HepG2 (cell line): ENCODE measurements at regions not wholly inside any gene's neighbourhood (a gene's known extent, or its start where the extent isn't known, plus 50 kb on each side); places are given as distances from the start of the nearest gene placed in this dataset.

ENCODE experiments used
- ATAC-seq: fragments of 200-7000 bp; cut with Tn5 transposase; 3 replicates; pipeline ENCODE4 v1.9.1; 2020; ENCODE audit warnings: mild to moderate bottlenecking, moderate library complexity
- BruUV-seq: library from RNA; stranded (reverse); fragments of 400-500 nt; replicated peaks from 2 replicates; lab custom pipeline; 2021; lab: Mats Ljungman, UMichigan
- CTCF ChIA-PET: fragments of 300-600 bp; formaldehyde crosslinking; extraction: SDS; loops from one replicate; lab custom pipeline; 2021; ENCODE audit warnings: low total read pairs, inconsistent platforms, low intra/inter-chr PET ratio; lab: Yijun Ruan, JAX
- POLR2A ChIA-PET: fragments of 350-600 bp; sonication (Branson Sonifier 250); formaldehyde crosslinking; loops from one replicate; lab custom pipeline; 2020; ENCODE audit warnings: antibody characterized with exemption, inconsistent platforms; lab: Yijun Ruan, JAX
- DNase-seq: peaks from one replicate; pipeline ENCODE4 v3.0.0-alpha.2; 2015; ENCODE audit warnings: low spot score
- FAIRE-seq: peaks from 3 replicates; lab custom pipeline; 2011; peaks lifted over from hg19 to GRCh38; lab: Jason Lieb, UNC
- H2AFZ ChIP-seq: one replicate; pipeline ENCODE4 v1.6.1; 2011; ENCODE audit warnings: low read length, inconsistent platforms
- H3K27ac ChIP-seq: fragments of 300-600 bp; 3 replicates; pipeline ENCODE4 v1.8.0; 2011; ENCODE audit warnings: mixed run types, mild to moderate bottlenecking, mixed read lengths, low read length, inconsistent platforms; ENCODE audit not compliant: insufficient read depth; ENCODE audit errors: extremely low read length
- H3K27me3 ChIP-seq, 2 experiments: fragments of 200-600 bp in 1 of 2; 2 replicates in 1 of 2; 3 replicates in 1 of 2; pipeline versions ENCODE4 v1.6.0 to v1.8.0; 2011; ENCODE audit warnings: low read length in 2 of 2, mild to moderate bottlenecking in 2 of 2, moderate library complexity in 2 of 2, inconsistent platforms in 1 of 2; ENCODE audit not compliant: insufficient read depth in 2 of 2, control insufficient read depth in 1 of 2
- H3K36me3 ChIP-seq, 2 experiments: fragments of 200-600 bp in 1 of 2; replicated peaks in 1 of 2; 2 replicates in 1 of 2; 3 replicates in 1 of 2; pipeline versions ENCODE4 v1.5.1 to v1.8.0; 2011; ENCODE audit warnings: low read length in 2 of 2, inconsistent platforms in 1 of 2; ENCODE audit not compliant: insufficient read depth in 2 of 2, control insufficient read depth in 1 of 2
- H3K4me1 ChIP-seq: 2 replicates; pipeline ENCODE4 v1.5.1; 2012; ENCODE audit warnings: low read length, inconsistent platforms; ENCODE audit not compliant: insufficient read depth
- H3K4me2 ChIP-seq: 2 replicates; pipeline ENCODE4 v1.6.0; 2011; ENCODE audit warnings: low read depth, low read length, inconsistent platforms
- H3K4me3 ChIP-seq, 3 experiments: fragments of 200-600 bp in 1 of 3; sonication (generic), shearing (Covaris generic) in 1 of 3; replicated peaks in 1 of 3; 2 replicates each; pipeline ENCODE4 v1.5.1; 2011 to 2016; ENCODE audit warnings: low read length in 3 of 3, inconsistent platforms in 2 of 3, low read depth in 2 of 3, mild to moderate bottlenecking in 2 of 3, control low read depth in 1 of 3, mixed read lengths in 1 of 3; ENCODE audit not compliant: insufficient read depth in 1 of 3
- H3K79me2 ChIP-seq: one replicate; pipeline ENCODE4 v1.6.1; 2011; ENCODE audit warnings: low read length, inconsistent platforms; ENCODE audit not compliant: insufficient read depth
- H3K9ac ChIP-seq: 2 replicates; pipeline ENCODE4 v1.6.0; 2011; ENCODE audit warnings: mild to moderate bottlenecking, low read depth, low read length, inconsistent platforms; ENCODE audit not compliant: insufficient read depth
- H3K9me3 ChIP-seq: 2 replicates; pipeline ENCODE4 v1.5.1; 2012; ENCODE audit warnings: mild to moderate bottlenecking, low read length
- H4K20me1 ChIP-seq: 2 replicates; pipeline ENCODE4 v1.6.0; 2011; ENCODE audit warnings: inconsistent platforms, mild to moderate bottlenecking, low read length, moderate library complexity; ENCODE audit not compliant: insufficient read depth
- CSRNP2 ChIP-seq: sonication (generic); formaldehyde crosslinking; conservative IDR thresholded peaks from 2 replicates; pipeline ENCODE4 v1.8.0; 2022; ENCODE audit warnings: low read depth, missing genetic modification reagents
- EED ChIP-seq: sonication (generic); formaldehyde crosslinking; IDR thresholded peaks from 2 replicates; pipeline ENCODE4 v1.5.0; 2020; ENCODE audit warnings: mild to moderate bottlenecking, missing genetic modification reagents
- FIP1L1 ChIP-seq: fragments of 200-400 bp; formaldehyde crosslinking; IDR thresholded peaks from 2 replicates; pipeline ENCODE4 v1.6.1; 2018; ENCODE audit warnings: low read depth, mild to moderate bottlenecking, low read length, moderate library complexity, borderline replicate concordance; ENCODE audit not compliant: insufficient read depth
- KDM5A ChIP-seq: fragments of 200-600 bp; sonication (generic); IDR thresholded peaks from 2 replicates; pipeline ENCODE4 v1.7.0; 2018; ENCODE audit warnings: antibody characterized with exemption, mild to moderate bottlenecking, low read length, borderline replicate concordance
- MNT ChIP-seq: fragments of 450-650 bp; IDR thresholded peaks from 2 replicates; pipeline ENCODE4 v1.6.1; 2016
- MTERF4 ChIP-seq: sonication (generic); formaldehyde crosslinking; IDR thresholded peaks from 2 replicates; pipeline ENCODE4 v1.8.0; 2023; ENCODE audit warnings: mild to moderate bottlenecking, missing genetic modification reagents
- NCOA5 ChIP-seq: sonication (generic); formaldehyde crosslinking; IDR thresholded peaks from 2 replicates; pipeline ENCODE4 v1.4.0; 2020; ENCODE audit warnings: missing genetic modification reagents
- SNAI1 ChIP-seq: sonication (generic); formaldehyde crosslinking; IDR thresholded peaks from 2 replicates; pipeline ENCODE4 v1.5.0; 2020; ENCODE audit warnings: mild to moderate bottlenecking, missing genetic modification reagents, borderline replicate concordance
- SP2 ChIP-seq: sonication (generic); formaldehyde crosslinking; IDR thresholded peaks from 2 replicates; pipeline ENCODE4 v1.5.1; 2020; ENCODE audit warnings: mild to moderate bottlenecking, missing genetic modification reagents
- TCF7 ChIP-seq: sonication (generic); IDR thresholded peaks from 2 replicates; pipeline ENCODE4 v1.6.1; 2016; ENCODE audit warnings: antibody characterized with exemption, low read depth
- TEAD3 ChIP-seq: optimal IDR thresholded peaks from 2 replicates; pipeline ENCODE3; 2016; ENCODE audit warnings: borderline replicate concordance
- ZC3H4 ChIP-seq: sonication (generic); formaldehyde crosslinking; IDR thresholded peaks from 2 replicates; pipeline ENCODE4 v1.4.0; 2020; ENCODE audit warnings: missing genetic modification reagents, borderline replicate concordance
- ZNF546 ChIP-seq: sonication (generic); formaldehyde crosslinking; conservative IDR thresholded peaks from 2 replicates; pipeline ENCODE4 v1.8.1; 2023; ENCODE audit warnings: mild to moderate bottlenecking, missing genetic modification reagents
- ZNF749 ChIP-seq: sonication (generic); formaldehyde crosslinking; IDR thresholded peaks from 2 replicates; pipeline ENCODE4 v1.8.0; 2022; ENCODE audit warnings: mild to moderate bottlenecking, missing genetic modification reagents, moderate library complexity, borderline replicate concordance
- ZNF788 ChIP-seq: sonication (generic); formaldehyde crosslinking; IDR thresholded peaks from 2 replicates; pipeline ENCODE4 v1.5.0; 2020; ENCODE audit warnings: mild to moderate bottlenecking, missing genetic modification reagents, borderline replicate concordance
- ZSCAN9 ChIP-seq: IDR thresholded peaks from 2 replicates; pipeline ENCODE4 v1.6.1; 2016; ENCODE audit warnings: borderline replicate concordance
- WGBS: methylation state at CpG from one replicate; pipeline ENCODE4 v1.1.6; 2017; ENCODE audit warnings: low lambda C conversion rate; 5-methylcytosine and 5-hydroxymethylcytosine counted together
- in situ Hi-C: cut with HindIII; loops from 2 replicates; pipeline ENCODE4 v1.10.0; 2017; ENCODE audit warnings: low pct_unique_long_range_greater_than_20kb; ENCODE audit not compliant: extremely low pct_ligation_motif_present
- intact Hi-C: fragments of 100-400 bp; cut with micrococcal nuclease; formaldehyde crosslinking; loops from one replicate; pipeline ENCODE4 v1.10.0; 2022; ENCODE audit not compliant: unreplicated experiment

GRCh38 chr1:224809137-224809536, 120.3 kb upstream of the DNAH14 start:
- Histone ChIP-seq H3K4me2 (no peak overlapping the region), H3K79me2 (no peaks in the 10 kb centered on the region)
- TF ChIP-seq EED (CRISPR knock-in tag) (no peak), FIP1L1 (no peak), SP2 (CRISPR knock-in tag) (no peak), ZNF788 (CRISPR knock-in tag) (no peak), ZSCAN9 (CRISPR knock-in tag) (no peak), MTERF4 (CRISPR knock-in tag) (no peak), ZNF546 (CRISPR knock-in tag) (no peak)
- TF ChIP-seq, all 625 proteins: peak for 0
- no peak overlapping the region for H3K9ac ChIP-seq
- in situ Hi-C loops (no loop called here), intact Hi-C loops (no loop called here)
- no peaks in the 10 kb centered on the region for H3K36me3 ChIP-seq
- ATAC-seq (no peak), FAIRE-seq (no peak), DNase-seq (no peak)
- ChIA-PET POLR2A (no interaction called here), CTCF (no interaction called here)
- no peak overlapping the region for H3K4me3 ChIP-seq
- H2AFZ ChIP-seq, result no peak overlapping the region
- BruUV-seq, result no TSS peak
- H3K9me3 ChIP-seq, result no peaks in the 10 kb centered on the region
- no peaks in the 10 kb centered on the region for H4K20me1 ChIP-seq
- H3K27me3 ChIP-seq, result no peaks in the 10 kb centered on the region
- 15% methylated on average over 5 of the region's 5 CpGs for WGBS
- no peaks in the 10 kb centered on the region for H3K4me1 ChIP-seq
- H3K27ac ChIP-seq, result no peak overlapping the region

- no peak overlapping the region for H3K9ac ChIP-seq
- H2AFZ ChIP-seq, result no peak overlapping the region
- H3K4me2 ChIP-seq, result no peak overlapping the region
- no peak for FAIRE-seq
- WGBS, result 89% methylated on average over 2 of the region's 4 CpGs
- BruUV-seq, result no TSS peak
- H3K4me1 ChIP-seq, result no peaks in the 10 kb centered on the region
- H3K36me3 ChIP-seq, result no peaks in the 10 kb centered on the region
- H4K20me1 ChIP-seq, result no peaks in the 10 kb centered on the region
- POLR2A ChIA-PET, result no interaction called here
- CTCF ChIA-PET, result no interaction called here
- H3K9me3 ChIP-seq, result no peaks in the 10 kb centered on the region
- H3K27ac ChIP-seq, result no peak overlapping the region
- H3K27me3 ChIP-seq, result no peaks in the 10 kb centered on the region
- H3K79me2 ChIP-seq, result no peaks in the 10 kb centered on the region
- DNase-seq, result no peak
- in situ Hi-C loops, result no loop called here
- intact Hi-C loops, result no loop called here
- ATAC-seq, result no peak
- H3K4me3 ChIP-seq, result no peak overlapping the region
- TF ChIP-seq KDM5A (no peak), TEAD3 (CRISPR knock-in tag) (no peak), TCF7 (no peak), ZC3H4 (CRISPR knock-in tag) (no peak), SNAI1 (CRISPR knock-in tag) (no peak), NCOA5 (CRISPR knock-in tag) (no peak), ZNF749 (CRISPR knock-in tag) (no peak), CSRNP2 (CRISPR knock-in tag) (no peak), MNT (no peak)
Measured at GRCh38 chr1:224809613-224810012, 119.9 kb upstream of the DNAH14 start.
